ENCODE measurements at regions not wholly inside any gene's neighbourhood (a gene's known extent, or its start where the extent isn't known, plus 50 kb on each side); places are given as distances from the start of the nearest gene placed in this dataset.

DNA sequence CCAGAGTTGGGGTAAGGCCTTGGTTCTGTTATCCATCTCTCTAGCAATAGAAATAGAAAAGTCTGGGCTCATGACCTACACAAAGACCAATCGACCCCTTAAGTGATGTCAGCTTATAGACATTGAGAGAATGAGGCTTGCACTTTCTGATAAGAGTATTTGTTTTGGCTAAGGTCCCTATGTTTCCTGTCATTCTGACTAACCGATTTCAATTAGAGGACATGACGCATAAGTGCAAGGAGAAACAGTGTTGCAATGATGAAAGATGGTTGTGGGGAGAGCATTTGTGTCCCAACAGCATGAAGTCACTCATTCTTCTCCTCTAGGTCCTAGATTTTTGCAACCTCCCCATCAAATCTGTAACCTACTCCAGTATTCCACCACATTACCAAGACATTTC is 255.1 kb downstream of the MAT2B start:
- Histone ChIP-seq H3K9ac (ENCODE audit: low read length) (no peak overlapping the region), H3K36me3 (ENCODE audit: insufficient read depth, low read length) (no peaks in the 10 kb centered on the region), H2AFZ (ENCODE audit: low read length) (no peak overlapping the region), H3F3A (ENCODE audit: insufficient read depth, low read length) (no peaks in the 10 kb centered on the region), H3K4me2 (ENCODE audit: low read length) (no peak overlapping the region), H3K27ac (ENCODE audit: low read depth, low read length, poor library complexity, severe bottlenecking) (no peak overlapping the region), H4K20me1 (ENCODE audit: insufficient read depth, low read length) (no peaks in the 10 kb centered on the region), H3K9me2 (ENCODE audit: low read depth, low read length) (no peaks in the 10 kb centered on the region), H3K27me3 (ENCODE audit: insufficient read depth, low read length) (no peaks in the 10 kb centered on the region), H3K4me1 (ENCODE audit: insufficient read depth, low read length, severe bottlenecking) (no peaks in the 10 kb centered on the region), H3K9me3 (ENCODE audit: low read length) (no peaks in the 10 kb centered on the region), H3K4me3 (ENCODE audit: low read depth, low read length, poor library complexity, severe bottlenecking) (no peak overlapping the region), H3K79me2 (ENCODE audit: insufficient read depth, low read length) (no peaks in the 10 kb centered on the region)
- TF ChIP-seq, protein P1, sequence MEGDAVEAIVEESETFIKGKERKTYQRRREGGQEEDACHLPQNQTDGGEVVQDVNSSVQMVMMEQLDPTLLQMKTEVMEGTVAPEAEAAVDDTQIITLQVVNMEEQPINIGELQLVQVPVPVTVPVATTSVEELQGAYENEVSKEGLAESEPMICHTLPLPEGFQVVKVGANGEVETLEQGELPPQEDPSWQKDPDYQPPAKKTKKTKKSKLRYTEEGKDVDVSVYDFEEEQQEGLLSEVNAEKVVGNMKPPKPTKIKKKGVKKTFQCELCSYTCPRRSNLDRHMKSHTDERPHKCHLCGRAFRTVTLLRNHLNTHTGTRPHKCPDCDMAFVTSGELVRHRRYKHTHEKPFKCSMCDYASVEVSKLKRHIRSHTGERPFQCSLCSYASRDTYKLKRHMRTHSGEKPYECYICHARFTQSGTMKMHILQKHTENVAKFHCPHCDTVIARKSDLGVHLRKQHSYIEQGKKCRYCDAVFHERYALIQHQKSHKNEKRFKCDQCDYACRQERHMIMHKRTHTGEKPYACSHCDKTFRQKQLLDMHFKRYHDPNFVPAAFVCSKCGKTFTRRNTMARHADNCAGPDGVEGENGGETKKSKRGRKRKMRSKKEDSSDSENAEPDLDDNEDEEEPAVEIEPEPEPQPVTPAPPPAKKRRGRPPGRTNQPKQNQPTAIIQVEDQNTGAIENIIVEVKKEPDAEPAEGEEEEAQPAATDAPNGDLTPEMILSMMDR (IDR thresholded peaks at IDR 0.05; ENCODE audit: low read length) = no peak
- no peak for TF ChIP-seq EZH2 (IDR thresholded peaks at IDR 0.05; ENCODE audit: borderline replicate concordance, low read length)

DNA sequence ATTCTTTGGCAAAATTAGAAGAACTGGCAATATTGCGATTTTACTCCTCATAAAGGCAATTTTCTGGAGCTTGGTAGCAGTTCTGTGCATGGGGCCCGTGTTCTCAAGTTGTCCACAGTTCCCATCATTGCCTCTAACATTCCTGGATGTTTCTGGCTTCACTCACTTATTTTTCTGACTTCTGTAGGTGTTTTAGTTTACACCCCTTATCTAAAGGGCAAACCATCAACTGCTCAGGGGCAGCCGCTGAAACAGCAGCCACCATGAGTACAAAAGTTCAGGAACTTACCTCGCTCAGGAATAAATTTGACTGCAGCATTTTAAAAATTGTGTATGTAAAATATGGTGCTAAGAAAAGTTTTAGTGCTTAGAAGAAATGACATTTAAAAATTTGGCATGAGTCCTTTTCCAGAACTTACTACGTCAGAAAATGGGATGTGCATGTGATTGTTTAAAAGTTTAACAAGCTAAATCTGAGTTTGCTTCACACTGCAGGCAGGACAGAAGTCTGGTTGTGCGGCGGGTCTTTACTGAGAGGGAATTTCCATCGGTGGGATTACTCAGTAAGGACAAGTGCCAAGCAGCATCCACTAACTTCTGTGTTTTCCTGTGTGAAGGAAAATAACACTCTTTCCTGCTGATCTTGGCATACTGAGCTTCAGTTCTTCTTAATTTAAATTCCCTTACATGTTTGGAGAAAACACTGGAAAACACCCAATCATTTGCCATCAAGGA is 261.7 kb downstream of the MAT2B start:
- Histone ChIP-seq H4K20me1 (ENCODE audit: insufficient read depth, low read length) (no peaks in the 10 kb centered on the region), H3K27me3 (ENCODE audit: insufficient read depth, low read length) (no peaks in the 10 kb centered on the region), H3K9ac (ENCODE audit: low read length) (no peak overlapping the region), H3K9me2 (ENCODE audit: low read depth, low read length) (no peaks in the 10 kb centered on the region), H3K27ac (ENCODE audit: low read depth, low read length, poor library complexity, severe bottlenecking) (no peak overlapping the region), H3K4me1 (ENCODE audit: insufficient read depth, low read length, severe bottlenecking) (no peaks in the 10 kb centered on the region), H3K9me3 (ENCODE audit: low read length) (no peaks in the 10 kb centered on the region), H3K79me2 (ENCODE audit: insufficient read depth, low read length) (no peaks in the 10 kb centered on the region), H3K4me3 (ENCODE audit: low read depth, low read length, poor library complexity, severe bottlenecking) (no peak overlapping the region), H2AFZ (ENCODE audit: low read length) (no peak overlapping the region), H3F3A (ENCODE audit: insufficient read depth, low read length) (no peaks in the 10 kb centered on the region), H3K4me2 (ENCODE audit: low read length) (no peak overlapping the region), H3K36me3 (ENCODE audit: insufficient read depth, low read length) (no peaks in the 10 kb centered on the region)
- TF ChIP-seq, protein P1 (IDR thresholded peaks at IDR 0.05; ENCODE audit: low read length) = no peak
- TF ChIP-seq EZH2 (IDR thresholded peaks at IDR 0.05; ENCODE audit: borderline replicate concordance, low read length) = no peak

DNA sequence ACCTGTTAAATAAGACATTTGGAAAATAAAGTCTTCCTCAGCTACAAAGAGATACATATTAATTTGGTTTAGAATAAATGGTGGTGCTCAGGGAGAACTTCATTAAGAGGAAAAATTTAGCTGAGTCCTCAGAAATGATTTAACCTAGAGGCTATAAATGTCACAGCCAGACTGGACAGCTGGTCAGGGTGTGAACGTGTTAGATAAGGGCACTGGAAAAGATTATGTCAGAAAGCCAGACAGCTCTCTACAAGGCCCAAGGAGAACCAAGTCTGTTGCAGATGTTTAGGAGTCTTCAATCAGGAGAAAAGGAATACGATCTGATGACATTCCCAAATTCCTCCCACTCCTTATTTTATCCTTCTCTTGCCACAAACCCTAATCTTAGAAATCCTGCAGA is 265.2 kb downstream of the MAT2B start:
- no peaks in the 10 kb centered on the region for H3F3A ChIP-seq (ENCODE audit: insufficient read depth, low read length)
- TF ChIP-seq EZH2 (IDR thresholded peaks at IDR 0.05; ENCODE audit: borderline replicate concordance, low read length) = no peak
- TF ChIP-seq, protein P1 (IDR thresholded peaks at IDR 0.05; ENCODE audit: low read length) = no peak
- no peaks in the 10 kb centered on the region for H3K9me3 ChIP-seq (ENCODE audit: low read length)
- H3K9ac ChIP-seq (ENCODE audit: low read length) = no peak overlapping the region
- no peaks in the 10 kb centered on the region for H3K27me3 ChIP-seq (ENCODE audit: insufficient read depth, low read length)
- H3K27ac ChIP-seq (ENCODE audit: low read depth, low read length, poor library complexity, severe bottlenecking) = no peak overlapping the region
- H3K36me3 ChIP-seq (ENCODE audit: insufficient read depth, low read length) = no peaks in the 10 kb centered on the region
- H3K9me2 ChIP-seq (ENCODE audit: low read depth, low read length) = no peaks in the 10 kb centered on the region
- H3K4me2 ChIP-seq (ENCODE audit: low read length) = no peak overlapping the region
- no peaks in the 10 kb centered on the region for H3K79me2 ChIP-seq (ENCODE audit: insufficient read depth, low read length)
- H2AFZ ChIP-seq (ENCODE audit: low read length) = no peak overlapping the region
- no peaks in the 10 kb centered on the region for H3K4me1 ChIP-seq (ENCODE audit: insufficient read depth, low read length, severe bottlenecking)
- no peaks in the 10 kb centered on the region for H4K20me1 ChIP-seq (ENCODE audit: insufficient read depth, low read length)
- no peak overlapping the region for H3K4me3 ChIP-seq (ENCODE audit: low read depth, low read length, poor library complexity, severe bottlenecking)
